Erythroblast (primary cell): ENCODE measurements at regions not wholly inside any gene's neighbourhood (a gene's known extent, or its start where the extent isn't known, plus 50 kb on each side); places are given as distances from the start of the nearest gene placed in this dataset.

ENCODE experiments used
- GATA1 ChIP-seq: IDR thresholded peaks from 2 replicates; pipeline ENCODE4 v1.6.1; 2011; ENCODE audit warnings: low read depth, mild to moderate bottlenecking, control low read depth, low read length, moderate library complexity
- POLR2A ChIP-seq: IDR thresholded peaks from 2 replicates; pipeline ENCODE4 v1.6.1; 2011; ENCODE audit warnings: mild to moderate bottlenecking, low read length

GRCh38 chr5:18900644-18901043 lies 1087.4 kb downstream of the CDH18 start:
- TF ChIP-seq POLR2A (no peak), GATA1 (no peak)
